GM12878 (cell line): ENCODE measurements at regions not wholly inside any gene's neighbourhood (a gene's known extent, or its start where the extent isn't known, plus 50 kb on each side); places are given as distances from the start of the nearest gene placed in this dataset.

Experiments used
- ATAC-seq: fragments of 200-7000 bp; cut with Tn5 transposase; 3 replicates; pipeline ENCODE4 v1.9.1; 2020; ENCODE audit warnings: mild to moderate bottlenecking, moderate library complexity
- BruUV-seq: library from RNA; stranded (reverse); fragments of 400-500 nt; replicated peaks from 2 replicates; lab custom pipeline; 2021; lab: Mats Ljungman, UMichigan
- CTCF ChIA-PET: fragments of 300-600 bp; sonication (Branson Sonifier 250); formaldehyde crosslinking; extraction: SDS; loops from one replicate; lab custom pipeline; 2021; ENCODE audit warnings: inconsistent platforms; lab: Yijun Ruan, JAX
- POLR2A ChIA-PET: fragments of 350-600 bp; formaldehyde crosslinking; extraction: SDS; loops from one replicate; lab custom pipeline; 2021; ENCODE audit warnings: inconsistent platforms; lab: Charles Lee
- RAD21 ChIA-PET: fragments of 300-600 bp; sonication (Branson Sonifier 250); formaldehyde crosslinking; loops from one replicate; lab custom pipeline; 2023; ENCODE audit warnings: antibody characterized with exemption; ENCODE audit not compliant: unreplicated experiment; lab: Charles Lee
- SMC1A ChIA-PET: fragments of 300-600 bp; sonication (Branson Sonifier 250); formaldehyde crosslinking; loops from one replicate; lab custom pipeline; 2023; ENCODE audit not compliant: unreplicated experiment, uncharacterized antibody; lab: Charles Lee
- DNase-seq: peaks from one replicate; pipeline ENCODE4 v3.0.0-alpha.2; 2011; ENCODE audit warnings: low read depth, low spot score
- FAIRE-seq: peaks from 3 replicates; lab custom pipeline; 2011; peaks lifted over from hg19 to GRCh38; lab: Jason Lieb, UNC
- H2AFZ ChIP-seq: 2 replicates; pipeline ENCODE4 v1.6.0; 2011; ENCODE audit warnings: low read depth, low read length, control low read depth; ENCODE audit not compliant: control insufficient read depth
- H3K27ac ChIP-seq: 2 replicates; pipeline ENCODE4 v1.5.1; 2011; ENCODE audit warnings: control low read depth; ENCODE audit not compliant: control insufficient read depth, insufficient read depth
- H3K27me3 ChIP-seq, 2 experiments: replicated peaks in 1 of 2; 2 replicates each; pipeline versions ENCODE4 v1.6.0 to v1.6.1; 2011; ENCODE audit warnings: low read length in 1 of 2; ENCODE audit not compliant: control insufficient read depth in 2 of 2, insufficient read depth in 2 of 2
- H3K36me3 ChIP-seq, 2 experiments: 2 replicates each; pipeline ENCODE4 v1.5.1; 2011; ENCODE audit warnings: low read length in 1 of 2; ENCODE audit not compliant: control insufficient read depth in 2 of 2, insufficient read depth in 2 of 2
- H3K4me1 ChIP-seq: 2 replicates; pipeline ENCODE4 v1.6.1; 2011; ENCODE audit warnings: mild to moderate bottlenecking, low read length, moderate library complexity, mixed read lengths; ENCODE audit not compliant: control insufficient read depth, insufficient read depth
- H3K4me2 ChIP-seq: 2 replicates; pipeline ENCODE4 v1.6.0; 2011; ENCODE audit warnings: control low read depth; ENCODE audit not compliant: control insufficient read depth, insufficient read depth
- H3K4me3 ChIP-seq: fragments of 200-600 bp; sonication (generic); 2 replicates; pipeline ENCODE4 v1.5.1; 2016
- H3K79me2 ChIP-seq: 2 replicates; pipeline ENCODE4 v1.6.0; 2011; ENCODE audit warnings: low read length; ENCODE audit not compliant: control insufficient read depth, insufficient read depth
- H3K9ac ChIP-seq: 2 replicates; pipeline ENCODE4 v1.8.0; 2011; ENCODE audit warnings: low read length, control low read depth, mixed read lengths; ENCODE audit not compliant: control insufficient read depth, insufficient read depth
- H3K9me3 ChIP-seq: replicated peaks from 3 replicates; pipeline ENCODE4 v1.5.1; 2011; ENCODE audit warnings: mild to moderate bottlenecking, low read length; ENCODE audit not compliant: control insufficient read depth, insufficient read depth
- H4K20me1 ChIP-seq: 2 replicates; pipeline ENCODE4 v1.6.0; 2011; ENCODE audit not compliant: control insufficient read depth, insufficient read depth
- CHD1 ChIP-seq: IDR thresholded peaks from 2 replicates; pipeline ENCODE4 v1.6.1; 2012; ENCODE audit warnings: low read depth, low read length, improper control_type of control experiment
- FOXM1 ChIP-seq: IDR thresholded peaks from 2 replicates; pipeline ENCODE4 v1.6.1; 2012; ENCODE audit warnings: low read depth, mild to moderate bottlenecking, inconsistent platforms, low read length, moderate library complexity
- GATAD2B ChIP-seq: fragments of 450-650 bp; conservative IDR thresholded peaks from 2 replicates; pipeline ENCODE4 v1.6.1; 2017; ENCODE audit warnings: low read depth, mild to moderate bottlenecking, moderate library complexity
- IRF3 ChIP-seq: fragments of 450-650 bp; IDR thresholded peaks from 2 replicates; pipeline ENCODE4 v1.6.1; 2014; ENCODE audit warnings: mild to moderate bottlenecking
- IRF5 ChIP-seq: fragments of 450-650 bp; IDR thresholded peaks from 2 replicates; pipeline ENCODE4 v1.6.1; 2017; ENCODE audit warnings: borderline replicate concordance
- MEF2B ChIP-seq: fragments of 450-650 bp; IDR thresholded peaks from 2 replicates; pipeline ENCODE4 v1.6.1; 2018; ENCODE audit warnings: mild to moderate bottlenecking, moderate library complexity; ENCODE audit not compliant: partially characterized antibody, poor library complexity, severe bottlenecking
- POLR2AphosphoS5 ChIP-seq: IDR thresholded peaks from 2 replicates; pipeline ENCODE4 v1.6.1; 2011; ENCODE audit warnings: mild to moderate bottlenecking, low read length, inconsistent platforms
- SIN3A ChIP-seq: IDR thresholded peaks from 2 replicates; pipeline ENCODE4 v1.6.1; 2012; ENCODE audit warnings: low read depth, low read length, improper control_type of control experiment
- SKIL ChIP-seq: fragments of 450-650 bp; IDR thresholded peaks from 2 replicates; pipeline ENCODE4 v1.6.1; 2017; ENCODE audit warnings: mild to moderate bottlenecking, low read depth, inconsistent platforms; ENCODE audit not compliant: poor library complexity, severe bottlenecking
- SREBF2 ChIP-seq: IDR thresholded peaks from 2 replicates; pipeline ENCODE4 v1.6.1; 2012; ENCODE audit warnings: mild to moderate bottlenecking, low read length
- SUPT20H ChIP-seq: IDR thresholded peaks from 2 replicates; pipeline ENCODE4 v1.6.1; 2011; ENCODE audit warnings: low read depth, mild to moderate bottlenecking, low read length, moderate library complexity, borderline replicate concordance; ENCODE audit not compliant: control insufficient read depth
- ZNF24 ChIP-seq: fragments of 450-650 bp; IDR thresholded peaks from 2 replicates; pipeline ENCODE4 v1.6.1; 2017; ENCODE audit warnings: antibody characterized with exemption, mild to moderate bottlenecking
- ZSCAN29 ChIP-seq: fragments of 450-650 bp; IDR thresholded peaks from 2 replicates; pipeline ENCODE4 v1.6.1; 2017; ENCODE audit warnings: mild to moderate bottlenecking, moderate library complexity
- WGBS: methylation state at CpG from one replicate; pipeline ENCODE4 v1.1.6; 2016; ENCODE audit warnings: low lambda C conversion rate; ENCODE audit not compliant: insufficient replicate concordance, insufficient coverage; ENCODE audit errors: missing lambda C conversion rate; 5-methylcytosine and 5-hydroxymethylcytosine counted together
- in situ Hi-C: fragments of 300-500 bp; cut with MboI; formaldehyde crosslinking; loops from 9 replicates; pipeline ENCODE4 v1.14.3; 2018; ENCODE audit warnings: mixed read lengths
- intact Hi-C: fragments of 100-400 bp; cut with micrococcal nuclease; formaldehyde crosslinking; loops from one replicate; pipeline ENCODE4 v1.14.2; 2022; ENCODE audit not compliant: unreplicated experiment
- TF ChIP-seq, protein P1 (sequence below): IDR thresholded peaks from 2 replicates; pipeline ENCODE4 v1.6.1; 2011; ENCODE audit warnings: low read depth, low read length, improper control_type of control experiment, borderline replicate concordance
- TF ChIP-seq, protein P2 (sequence below): fragments of 450-650 bp; formaldehyde crosslinking; IDR thresholded peaks from 2 replicates; pipeline ENCODE4 v1.4.0; 2022; ENCODE audit warnings: mild to moderate bottlenecking, moderate library complexity

DNA sequence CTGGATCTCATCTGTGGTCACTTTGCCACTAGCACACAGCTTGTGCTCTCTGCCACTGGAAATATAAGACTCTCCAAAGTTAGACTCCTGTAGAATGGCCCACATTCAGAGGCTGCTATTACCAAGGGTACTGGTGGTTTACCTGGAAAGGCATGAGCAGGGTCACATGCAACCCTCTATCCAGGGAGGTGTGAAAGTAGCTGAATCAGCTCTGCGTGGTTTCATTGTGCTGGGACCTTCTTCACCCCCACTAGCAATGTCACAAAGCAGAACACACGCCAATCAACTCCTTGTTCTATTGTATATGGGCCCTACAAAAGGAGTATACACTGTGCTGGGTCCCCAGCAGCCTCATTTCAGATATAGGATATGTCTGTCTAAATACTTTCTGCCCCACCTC lies 353.6 kb upstream of the AUTS2 start (continued):
- no peak for TF ChIP-seq ZSCAN29
- TF ChIP-seq IRF3 = no peak

GRCh38 chr7:69245646-69246045 lies 352.6 kb upstream of the AUTS2 start:
- Histone ChIP-seq H2AFZ (no peak overlapping the region), H3K4me2 (no peak overlapping the region), H3K27me3 (no peaks in the 10 kb centered on the region), H3K9me3 (no peaks in the 10 kb centered on the region), H3K4me1 (no peaks in the 10 kb centered on the region), H3K9ac (no peak overlapping the region), H3K4me3 (no peak overlapping the region), H3K27ac (no peak overlapping the region), H3K79me2 (no peaks in the 10 kb centered on the region), H3K36me3 (no peaks in the 10 kb centered on the region), H4K20me1 (no peaks in the 10 kb centered on the region)
- 0% methylated on average over 2 of the region's 2 CpGs for WGBS
- BruUV-seq = no TSS peak
- ChIA-PET RAD21 (no interaction called here), SMC1A (no interaction called here), POLR2A (no interaction called here), CTCF (no interaction called here)
- no peak for DNase-seq
- intact Hi-C loops (loop anchor here (10.0 kb wide), 1 partner anchor 59 kb away; no protein-coding TSS in a partner anchor), in situ Hi-C loops (no loop called here)
- ATAC-seq = no peak
- no peak for FAIRE-seq
- TF ChIP-seq SUPT20H = no peak
- no peak for TF ChIP-seq SKIL
- TF ChIP-seq, protein P1, sequence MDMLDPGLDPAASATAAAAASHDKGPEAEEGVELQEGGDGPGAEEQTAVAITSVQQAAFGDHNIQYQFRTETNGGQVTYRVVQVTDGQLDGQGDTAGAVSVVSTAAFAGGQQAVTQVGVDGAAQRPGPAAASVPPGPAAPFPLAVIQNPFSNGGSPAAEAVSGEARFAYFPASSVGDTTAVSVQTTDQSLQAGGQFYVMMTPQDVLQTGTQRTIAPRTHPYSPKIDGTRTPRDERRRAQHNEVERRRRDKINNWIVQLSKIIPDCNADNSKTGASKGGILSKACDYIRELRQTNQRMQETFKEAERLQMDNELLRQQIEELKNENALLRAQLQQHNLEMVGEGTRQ = no peak
- no peak for TF ChIP-seq SREBF2
- TF ChIP-seq ZNF24 = no peak
- TF ChIP-seq GATAD2B = no peak
- TF ChIP-seq IRF5 = no peak
- TF ChIP-seq POLR2AphosphoS5 = no peak
- no peak for TF ChIP-seq CHD1
- TF ChIP-seq, protein P2, sequence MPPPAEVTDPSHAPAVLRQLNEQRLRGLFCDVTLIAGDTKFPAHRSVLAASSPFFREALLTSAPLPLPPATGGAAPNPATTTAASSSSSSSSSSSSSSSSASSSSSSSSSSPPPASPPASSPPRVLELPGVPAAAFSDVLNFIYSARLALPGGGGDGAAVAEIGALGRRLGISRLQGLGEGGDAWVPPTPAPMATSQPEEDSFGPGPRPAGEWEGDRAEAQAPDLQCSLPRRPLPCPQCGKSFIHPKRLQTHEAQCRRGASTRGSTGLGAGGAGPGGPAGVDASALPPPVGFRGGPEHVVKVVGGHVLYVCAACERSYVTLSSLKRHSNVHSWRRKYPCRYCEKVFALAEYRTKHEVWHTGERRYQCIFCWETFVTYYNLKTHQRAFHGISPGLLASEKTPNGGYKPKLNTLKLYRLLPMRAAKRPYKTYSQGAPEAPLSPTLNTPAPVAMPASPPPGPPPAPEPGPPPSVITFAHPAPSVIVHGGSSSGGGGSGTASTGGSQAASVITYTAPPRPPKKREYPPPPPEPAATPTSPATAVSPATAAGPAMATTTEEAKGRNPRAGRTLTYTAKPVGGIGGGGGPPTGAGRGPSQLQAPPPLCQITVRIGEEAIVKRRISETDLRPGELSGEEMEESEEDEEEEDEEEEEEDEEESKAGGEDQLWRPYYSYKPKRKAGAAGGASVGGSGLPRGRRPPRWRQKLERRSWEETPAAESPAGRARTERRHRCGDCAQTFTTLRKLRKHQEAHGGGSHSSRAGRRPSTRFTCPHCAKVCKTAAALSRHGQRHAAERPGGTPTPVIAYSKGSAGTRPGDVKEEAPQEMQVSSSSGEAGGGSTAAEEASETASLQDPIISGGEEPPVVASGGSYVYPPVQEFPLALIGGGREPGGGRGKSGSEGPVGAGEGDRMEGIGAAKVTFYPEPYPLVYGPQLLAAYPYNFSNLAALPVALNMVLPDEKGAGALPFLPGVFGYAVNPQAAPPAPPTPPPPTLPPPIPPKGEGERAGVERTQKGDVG (CRISPR knock-in tag) = no peak
- TF ChIP-seq SIN3A = no peak
- no peak for TF ChIP-seq MEF2B
- TF ChIP-seq FOXM1 = no peak
